IMR-90 (cell line): ENCODE measurements at regions not wholly inside any gene's neighbourhood (a gene's known extent, or its start where the extent isn't known, plus 50 kb on each side); places are given as distances from the start of the nearest gene placed in this dataset.

ENCODE experiments used
- ATAC-seq: fragments of 200-7000 bp; cut with Tn5 transposase; 2 replicates; pipeline ENCODE4 v1.9.1; 2020; ENCODE audit warnings: low read depth, mild to moderate bottlenecking, moderate library complexity
- BruUV-seq: library from RNA; stranded (reverse); fragments of 400-500 nt; replicated peaks from 2 replicates; lab custom pipeline; 2021; lab: Mats Ljungman, UMichigan
- CTCF ChIA-PET: fragments of 300-600 bp; formaldehyde crosslinking; extraction: SDS; loops from one replicate; lab custom pipeline; 2021; ENCODE audit warnings: antibody characterized with exemption; lab: Yijun Ruan, JAX
- POLR2A ChIA-PET: fragments of 300-600 bp; sonication (Branson Sonifier 250); formaldehyde crosslinking; loops from one replicate; lab custom pipeline; 2022; ENCODE audit warnings: antibody characterized with exemption; ENCODE audit not compliant: unreplicated experiment; lab: Charles Lee
- DNase-seq: peaks from one replicate; pipeline ENCODE4 v3.0.0; 2013
- H2AFZ ChIP-seq: replicated peaks from 2 replicates; pipeline ENCODE3; 2013; ENCODE audit warnings: low read length, mild to moderate bottlenecking; ENCODE audit not compliant: poor library complexity
- H2AK5ac ChIP-seq: 2 replicates; pipeline ENCODE4 v1.6.1; 2013; ENCODE audit warnings: low read depth, low read length, inconsistent platforms
- H2AK9ac ChIP-seq: replicated peaks from 2 replicates; pipeline ENCODE3; 2013; ENCODE audit warnings: mild to moderate bottlenecking, low read depth, low read length, moderate library complexity; ENCODE audit not compliant: poor library complexity
- H2BK120ac ChIP-seq: 2 replicates; pipeline ENCODE4 v1.6.1; 2013; ENCODE audit warnings: low read depth, low read length, inconsistent platforms
- H2BK15ac ChIP-seq: 3 replicates; pipeline ENCODE4 v1.6.1; 2013; ENCODE audit warnings: low read depth, low read length, inconsistent platforms
- H2BK20ac ChIP-seq: 2 replicates; pipeline ENCODE4 v1.6.1; 2013; ENCODE audit warnings: low read depth, mild to moderate bottlenecking, inconsistent platforms, low read length, moderate library complexity
- H2BK5ac ChIP-seq: 2 replicates; pipeline ENCODE4 v1.6.1; 2013; ENCODE audit warnings: mild to moderate bottlenecking, low read depth, low read length, inconsistent platforms; ENCODE audit not compliant: poor library complexity, severe bottlenecking
- H3K14ac ChIP-seq: replicated peaks from 2 replicates; pipeline ENCODE4 v1.6.1; 2013; ENCODE audit warnings: low read depth, low read length, inconsistent platforms
- H3K18ac ChIP-seq: 2 replicates; pipeline ENCODE4 v1.6.1; 2013; ENCODE audit warnings: low read depth, low read length, control low read depth
- H3K23ac ChIP-seq: 2 replicates; pipeline ENCODE4 v1.6.1; 2013; ENCODE audit warnings: low read depth, low read length, inconsistent platforms
- H3K27ac ChIP-seq: 2 replicates; pipeline ENCODE4 v1.5.1; 2013; ENCODE audit warnings: mild to moderate bottlenecking, control low read depth, low read length; ENCODE audit not compliant: insufficient read depth
- H3K27me3 ChIP-seq: 2 replicates; pipeline ENCODE4 v1.6.1; 2013; ENCODE audit warnings: low read length; ENCODE audit not compliant: control insufficient read depth, insufficient read depth
- H3K36me3 ChIP-seq: 2 replicates; pipeline ENCODE4 v1.6.1; 2013; ENCODE audit warnings: low read length, mixed read lengths; ENCODE audit not compliant: control insufficient read depth, insufficient read depth
- H3K4ac ChIP-seq: 2 replicates; pipeline ENCODE4 v1.6.1; 2013; ENCODE audit warnings: low read depth, low read length, inconsistent platforms
- H3K4me1 ChIP-seq: 2 replicates; pipeline ENCODE4 v1.6.1; 2013; ENCODE audit warnings: low read length, mixed read lengths; ENCODE audit not compliant: control insufficient read depth, insufficient read depth
- H3K4me2 ChIP-seq: 2 replicates; pipeline ENCODE4 v1.6.1; 2013; ENCODE audit warnings: low read depth, mild to moderate bottlenecking, control low read depth, low read length, moderate library complexity
- H3K4me3 ChIP-seq: 2 replicates; pipeline ENCODE4 v1.5.1; 2013; ENCODE audit warnings: low read depth, mild to moderate bottlenecking, control low read depth, low read length, moderate library complexity; ENCODE audit not compliant: insufficient read depth
- H3K56ac ChIP-seq: 2 replicates; pipeline ENCODE4 v1.6.1; 2013; ENCODE audit warnings: low read length, inconsistent platforms; ENCODE audit not compliant: insufficient read depth; ENCODE audit errors: extremely low read depth
- H3K79me1 ChIP-seq, 2 experiments: 2 replicates each; pipeline ENCODE4 v1.6.1; 2013; ENCODE audit warnings: low read length in 2 of 2, inconsistent platforms in 1 of 2, low read depth in 1 of 2
- H3K9ac ChIP-seq: 2 replicates; pipeline ENCODE4 v1.6.1; 2013; ENCODE audit warnings: low read depth, low read length, control low read depth
- H3K9me1 ChIP-seq: 2 replicates; pipeline ENCODE4 v1.6.1; 2013; ENCODE audit warnings: low read length, inconsistent platforms; ENCODE audit not compliant: insufficient read depth
- H3K9me3 ChIP-seq: 2 replicates; pipeline ENCODE4 v1.6.1; 2013; ENCODE audit warnings: low read length; ENCODE audit not compliant: control insufficient read depth, insufficient read depth
- H4K20me1 ChIP-seq: 2 replicates; pipeline ENCODE4 v1.6.1; 2013; ENCODE audit warnings: low read length, inconsistent platforms; ENCODE audit not compliant: insufficient read depth
- H4K5ac ChIP-seq: 2 replicates; pipeline ENCODE4 v1.6.1; 2013; ENCODE audit warnings: mild to moderate bottlenecking, low read depth, low read length, control low read depth
- H4K8ac ChIP-seq, 2 experiments: 2 replicates each; pipeline ENCODE4 v1.6.1; 2013; ENCODE audit warnings: low read depth in 2 of 2, low read length in 2 of 2, control low read depth in 1 of 2, inconsistent platforms in 1 of 2
- H4K91ac ChIP-seq: 2 replicates; pipeline ENCODE4 v1.6.1; 2013; ENCODE audit warnings: low read depth, low read length, inconsistent platforms; ENCODE audit not compliant: insufficient read depth
- BHLHE40 ChIP-seq: fragments of 150-350 bp; IDR thresholded peaks from 2 replicates; pipeline ENCODE4 v1.6.1; 2016; ENCODE audit warnings: mild to moderate bottlenecking, low read depth, low read length
- CEBPB ChIP-seq: IDR thresholded peaks from 2 replicates; pipeline ENCODE4 v1.6.1; 2012; ENCODE audit warnings: low read depth, low read length, improper control_type of control experiment
- CHD1 ChIP-seq: IDR thresholded peaks from 2 replicates; pipeline ENCODE4 v1.6.1; 2012; ENCODE audit warnings: low read depth, low read length, improper control_type of control experiment
- FOS ChIP-seq: fragments of 150-350 bp; IDR thresholded peaks from 2 replicates; pipeline ENCODE4 v1.6.1; 2016; ENCODE audit warnings: low read depth, low read length
- MAFK ChIP-seq: IDR thresholded peaks from 2 replicates; pipeline ENCODE4 v1.6.1; 2012; ENCODE audit warnings: low read depth, low read length, improper control_type of control experiment
- MAZ ChIP-seq: IDR thresholded peaks from 2 replicates; pipeline ENCODE4 v1.6.1; 2012; ENCODE audit warnings: low read depth, mild to moderate bottlenecking, low read length, improper control_type of control experiment, moderate library complexity, borderline replicate concordance
- MXI1 ChIP-seq: IDR thresholded peaks from 2 replicates; pipeline ENCODE4 v1.6.1; 2012; ENCODE audit warnings: low read depth, mild to moderate bottlenecking, low read length, moderate library complexity, borderline replicate concordance
- NFE2L2 ChIP-seq: fragments of 150-350 bp; IDR thresholded peaks from 2 replicates; pipeline ENCODE4 v1.6.1; 2016; ENCODE audit warnings: low read depth, mild to moderate bottlenecking, low read length
- POLR2A ChIP-seq: IDR thresholded peaks from 2 replicates; pipeline ENCODE4 v1.6.1; 2012; ENCODE audit warnings: mild to moderate bottlenecking, low read depth, low read length
- RAD21 ChIP-seq: IDR thresholded peaks from 2 replicates; pipeline ENCODE4 v1.6.1; 2012; ENCODE audit warnings: low read length, improper control_type of control experiment
- RCOR1 ChIP-seq: IDR thresholded peaks from 2 replicates; pipeline ENCODE4 v1.6.1; 2012; ENCODE audit warnings: mild to moderate bottlenecking, low read length, improper control_type of control experiment; ENCODE audit not compliant: insufficient replicate concordance
- RFX5 ChIP-seq: IDR thresholded peaks from 2 replicates; pipeline ENCODE4 v1.8.0; 2012; ENCODE audit warnings: low read depth, mild to moderate bottlenecking, low read length, moderate library complexity
- SMC3 ChIP-seq: fragments of 150-350 bp; IDR thresholded peaks from 2 replicates; pipeline ENCODE4 v1.6.1; 2016; ENCODE audit warnings: low read depth, mild to moderate bottlenecking, antibody characterized with exemption, low read length, moderate library complexity
- WGBS, 2 experiments: methylation state at CpG; one replicate each; pipeline versions ENCODE4 v1.1.5 to v1.1.7; 2013; ENCODE audit warnings: missing lambda C conversion rate in 2 of 2; ENCODE audit not compliant: insufficient read length in 1 of 2; ENCODE audit errors: extremely low coverage in 2 of 2; 5-methylcytosine and 5-hydroxymethylcytosine counted together
- dilution Hi-C: fragments of 300-500 bp; cut with HindIII; formaldehyde crosslinking; loops from one replicate; pipeline ENCODE4 v1.14.3; 2018; ENCODE audit warnings: low sequenced_read_pairs; ENCODE audit not compliant: unreplicated experiment
- in situ Hi-C: fragments of 300-500 bp; cut with MboI; formaldehyde crosslinking; loops from 3 replicates; pipeline ENCODE4 v1.14.3; 2019; ENCODE audit warnings: low sequenced_read_pairs, inconsistent platforms, mixed read lengths
- intact Hi-C: fragments of 100-400 bp; cut with micrococcal nuclease; formaldehyde crosslinking; loops from 2 replicates; pipeline ENCODE4 v1.10.0; 2022
- TF ChIP-seq, protein P1 (sequence below): fragments of 150-350 bp; IDR thresholded peaks from 2 replicates; pipeline ENCODE4 v1.6.1; 2017; ENCODE audit warnings: mild to moderate bottlenecking, antibody characterized with exemption, low read length, low read depth
- TF ChIP-seq, protein P2 (sequence below): fragments of 150-350 bp; IDR thresholded peaks from 2 replicates; pipeline ENCODE4 v1.6.1; 2016; ENCODE audit warnings: low read depth, mild to moderate bottlenecking, low read length, moderate library complexity, borderline replicate concordance
- TF ChIP-seq, protein P3 (sequence below): conservative IDR thresholded peaks from 2 replicates; pipeline ENCODE4 v1.5.1; 2012; ENCODE audit warnings: mild to moderate bottlenecking, low read depth, low read length, improper control_type of control experiment

DNA sequence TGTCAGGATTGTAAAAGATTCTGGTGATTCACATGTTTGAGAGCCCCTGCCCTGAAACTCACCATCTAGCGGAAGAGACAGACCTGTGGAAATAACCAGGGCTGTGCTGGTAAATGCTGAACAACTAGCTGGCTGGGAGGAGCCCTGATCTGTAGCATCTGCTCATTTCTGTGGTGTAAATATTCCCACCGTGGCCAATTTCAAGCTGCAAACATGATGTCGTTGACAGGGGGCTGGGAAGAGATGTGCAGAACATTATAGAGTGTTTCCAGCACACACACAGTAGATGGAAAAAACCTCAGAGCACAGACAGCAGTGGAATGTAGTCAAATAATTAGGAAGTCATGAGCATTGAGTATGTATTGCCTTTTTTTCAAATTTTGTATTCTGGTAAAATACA lies 138.2 kb downstream of the PHETA1 start:
- Histone ChIP-seq H3K56ac (no peak overlapping the region), H3K4ac (no peak overlapping the region), H4K5ac (no peak overlapping the region), H3K79me1 (no peaks in the 10 kb centered on the region), H4K20me1 (no peaks in the 10 kb centered on the region), H3K18ac (no peak overlapping the region), H3K23ac (no peak overlapping the region), H4K8ac (no peak overlapping the region), H3K36me3 (no peaks in the 10 kb centered on the region), H2BK5ac (no peak overlapping the region), H2BK15ac (no peak overlapping the region), H3K4me2 (no peak overlapping the region), H2BK120ac (no peak overlapping the region), H3K9ac (no peak overlapping the region), H2BK20ac (no peak overlapping the region), H3K27ac (no peak overlapping the region), H3K27me3 (no peaks in the 10 kb centered on the region), H3K14ac (no peak overlapping the region), H2AFZ (no peak overlapping the region), H4K91ac (no peak overlapping the region), H2AK5ac (no peak overlapping the region), H3K4me1 (no peaks in the 10 kb centered on the region), H3K9me1 (no peaks in the 10 kb centered on the region), H2AK9ac (no peak overlapping the region), H3K4me3 (no peak overlapping the region), H3K9me3 (no peaks in the 10 kb centered on the region)
- ChIA-PET POLR2A (no interaction called here), CTCF (no interaction called here)
- WGBS, 2 experiments, result no CpG with 5 or more reads among the region's 3 CpGs
- intact Hi-C loops, result no loop called here
- dilution Hi-C loops, result no loop called here
- no peak for TF ChIP-seq MAFK
- TF ChIP-seq RCOR1, result no peak
- TF ChIP-seq, protein P1, sequence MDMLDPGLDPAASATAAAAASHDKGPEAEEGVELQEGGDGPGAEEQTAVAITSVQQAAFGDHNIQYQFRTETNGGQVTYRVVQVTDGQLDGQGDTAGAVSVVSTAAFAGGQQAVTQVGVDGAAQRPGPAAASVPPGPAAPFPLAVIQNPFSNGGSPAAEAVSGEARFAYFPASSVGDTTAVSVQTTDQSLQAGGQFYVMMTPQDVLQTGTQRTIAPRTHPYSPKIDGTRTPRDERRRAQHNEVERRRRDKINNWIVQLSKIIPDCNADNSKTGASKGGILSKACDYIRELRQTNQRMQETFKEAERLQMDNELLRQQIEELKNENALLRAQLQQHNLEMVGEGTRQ, result no peak
- no peak for TF ChIP-seq MXI1
- no peak for TF ChIP-seq CHD1
- TF ChIP-seq, protein P2, sequence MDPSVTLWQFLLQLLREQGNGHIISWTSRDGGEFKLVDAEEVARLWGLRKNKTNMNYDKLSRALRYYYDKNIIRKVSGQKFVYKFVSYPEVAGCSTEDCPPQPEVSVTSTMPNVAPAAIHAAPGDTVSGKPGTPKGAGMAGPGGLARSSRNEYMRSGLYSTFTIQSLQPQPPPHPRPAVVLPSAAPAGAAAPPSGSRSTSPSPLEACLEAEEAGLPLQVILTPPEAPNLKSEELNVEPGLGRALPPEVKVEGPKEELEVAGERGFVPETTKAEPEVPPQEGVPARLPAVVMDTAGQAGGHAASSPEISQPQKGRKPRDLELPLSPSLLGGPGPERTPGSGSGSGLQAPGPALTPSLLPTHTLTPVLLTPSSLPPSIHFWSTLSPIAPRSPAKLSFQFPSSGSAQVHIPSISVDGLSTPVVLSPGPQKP, result no peak
- no peak for TF ChIP-seq NFE2L2
- TF ChIP-seq RAD21, result no peak
- no peak for TF ChIP-seq RFX5
- TF ChIP-seq POLR2A, result no peak
- no peak for TF ChIP-seq BHLHE40
- no peak for TF ChIP-seq FOS
- TF ChIP-seq, protein P3, sequence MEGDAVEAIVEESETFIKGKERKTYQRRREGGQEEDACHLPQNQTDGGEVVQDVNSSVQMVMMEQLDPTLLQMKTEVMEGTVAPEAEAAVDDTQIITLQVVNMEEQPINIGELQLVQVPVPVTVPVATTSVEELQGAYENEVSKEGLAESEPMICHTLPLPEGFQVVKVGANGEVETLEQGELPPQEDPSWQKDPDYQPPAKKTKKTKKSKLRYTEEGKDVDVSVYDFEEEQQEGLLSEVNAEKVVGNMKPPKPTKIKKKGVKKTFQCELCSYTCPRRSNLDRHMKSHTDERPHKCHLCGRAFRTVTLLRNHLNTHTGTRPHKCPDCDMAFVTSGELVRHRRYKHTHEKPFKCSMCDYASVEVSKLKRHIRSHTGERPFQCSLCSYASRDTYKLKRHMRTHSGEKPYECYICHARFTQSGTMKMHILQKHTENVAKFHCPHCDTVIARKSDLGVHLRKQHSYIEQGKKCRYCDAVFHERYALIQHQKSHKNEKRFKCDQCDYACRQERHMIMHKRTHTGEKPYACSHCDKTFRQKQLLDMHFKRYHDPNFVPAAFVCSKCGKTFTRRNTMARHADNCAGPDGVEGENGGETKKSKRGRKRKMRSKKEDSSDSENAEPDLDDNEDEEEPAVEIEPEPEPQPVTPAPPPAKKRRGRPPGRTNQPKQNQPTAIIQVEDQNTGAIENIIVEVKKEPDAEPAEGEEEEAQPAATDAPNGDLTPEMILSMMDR, result no peak
- TF ChIP-seq MAZ, result no peak
- TF ChIP-seq CEBPB, result no peak
- no peak for TF ChIP-seq SMC3
- in situ Hi-C loops, result no loop called here
- no TSS peak for BruUV-seq
- DNase-seq (no peak), ATAC-seq (no peak)
